PC-3 (cell line): ENCODE measurements at regions not wholly inside any gene's neighbourhood (a gene's known extent, or its start where the extent isn't known, plus 50 kb on each side); places are given as distances from the start of the nearest gene placed in this dataset.

Source experiments
- ATAC-seq: fragments of 200-7000 bp; cut with Tn5 transposase; 2 replicates; pipeline ENCODE4 v1.9.1; 2020; ENCODE audit warnings: mild to moderate bottlenecking, moderate library complexity
- BruUV-seq: library from RNA; stranded (reverse); fragments of 400-500 nt; replicated peaks from 2 replicates; lab custom pipeline; 2021; lab: Mats Ljungman, UMichigan
- CTCF ChIA-PET: fragments of 300-600 bp; sonication (Branson Sonifier 250); formaldehyde crosslinking; loops from one replicate; lab custom pipeline; 2022; ENCODE audit warnings: antibody characterized with exemption; lab: Charles Lee
- POLR2A ChIA-PET: fragments of 300-600 bp; sonication (Branson Sonifier 250); formaldehyde crosslinking; loops from one replicate; lab custom pipeline; 2022; ENCODE audit warnings: antibody characterized with exemption; ENCODE audit not compliant: unreplicated experiment; lab: Charles Lee
- DNase-seq: peaks from one replicate; pipeline ENCODE4 v3.0.0-alpha.2; 2015
- H2AFZ ChIP-seq: fragments of 300-600 bp; sonication (generic); 2 replicates; pipeline ENCODE4 v1.6.0; 2016; ENCODE audit warnings: antibody characterized with exemption, low read length
- H3F3A ChIP-seq: fragments of 300-600 bp; sonication (generic); one replicate; pipeline ENCODE4 v1.6.0; 2017; ENCODE audit warnings: antibody characterized with exemption, low read length, control low read depth, mild to moderate bottlenecking; ENCODE audit not compliant: unreplicated experiment
- H3K27ac ChIP-seq: fragments of 300-600 bp; sonication (generic); 2 replicates; pipeline ENCODE4 v1.5.1; 2016; ENCODE audit warnings: mild to moderate bottlenecking, low read length
- H3K27me3 ChIP-seq: fragments of 300-600 bp; sonication (generic); 2 replicates; pipeline ENCODE4 v1.6.1; 2016; ENCODE audit warnings: low read length, mixed read lengths
- H3K36me3 ChIP-seq: fragments of 300-600 bp; sonication (generic); 2 replicates; pipeline ENCODE4 v1.6.1; 2016; ENCODE audit warnings: low read depth, mixed run types, low read length, mixed read lengths
- H3K4me1 ChIP-seq: fragments of 300-600 bp; sonication (generic); 2 replicates; pipeline ENCODE4 v1.5.1; 2016; ENCODE audit warnings: low read length; ENCODE audit not compliant: insufficient read depth
- H3K4me2 ChIP-seq: fragments of 300-600 bp; sonication (generic); 2 replicates; pipeline ENCODE4 v1.6.0; 2016; ENCODE audit warnings: low read length
- H3K4me3 ChIP-seq: fragments of 300-600 bp; sonication (generic); 2 replicates; pipeline ENCODE4 v1.5.1; 2016; ENCODE audit warnings: mild to moderate bottlenecking, low read length, mixed read lengths
- H3K79me2 ChIP-seq: fragments of 300-600 bp; sonication (generic); 2 replicates; pipeline ENCODE4 v1.6.1; 2017; ENCODE audit warnings: low read length, mixed read lengths
- H3K9ac ChIP-seq: fragments of 300-600 bp; sonication (generic); 2 replicates; pipeline ENCODE4 v1.6.0; 2016; ENCODE audit warnings: mild to moderate bottlenecking, low read length
- H3K9me2 ChIP-seq: fragments of 300-600 bp; sonication (generic); replicated peaks from 2 replicates; pipeline ENCODE4 v1.6.1; 2016; ENCODE audit warnings: mixed run types, low read length, mixed read lengths
- H3K9me3 ChIP-seq: fragments of 300-600 bp; sonication (generic); 2 replicates; pipeline ENCODE4 v1.6.1; 2016; ENCODE audit warnings: low read length, mixed read lengths
- H4K20me1 ChIP-seq: fragments of 300-600 bp; sonication (generic); 2 replicates; pipeline ENCODE4 v1.6.1; 2016; ENCODE audit warnings: low read length, mixed read lengths
- EZH2 ChIP-seq: fragments of 300-600 bp; sonication (generic); IDR thresholded peaks from one replicate; pipeline ENCODE4 v1.6.1; 2017; ENCODE audit warnings: antibody characterized with exemption, mild to moderate bottlenecking, low read length; ENCODE audit not compliant: unreplicated experiment
- EZH2phosphoT487 ChIP-seq: fragments of 300-600 bp; sonication (generic); IDR thresholded peaks from 2 replicates; pipeline ENCODE4 v1.6.1; 2018; ENCODE audit warnings: mild to moderate bottlenecking, antibody characterized with exemption, low read length, borderline replicate concordance
- intact Hi-C: fragments of 100-400 bp; cut with micrococcal nuclease; formaldehyde crosslinking; loops from 2 replicates; pipeline ENCODE4 v1.9.0; 2023
- TF ChIP-seq, protein P1 (sequence below): fragments of 300-600 bp; sonication (generic); conservative IDR thresholded peaks from 2 replicates; pipeline ENCODE4 v1.5.1; 2017; ENCODE audit warnings: antibody characterized with exemption, low read depth, mild to moderate bottlenecking, low read length

- no peak overlapping the region for H3K27ac ChIP-seq
- H3K79me2 ChIP-seq, result no peaks in the 10 kb centered on the region
- no peaks in the 10 kb centered on the region for H3K4me1 ChIP-seq
- H3K4me2 ChIP-seq, result no peak overlapping the region
- no peaks in the 10 kb centered on the region for H3F3A ChIP-seq
- H3K4me3 ChIP-seq, result no peak overlapping the region
- ChIA-PET POLR2A (no interaction called here), CTCF (no interaction called here)
- no TSS peak for BruUV-seq
- TF ChIP-seq EZH2phosphoT487, result no peak
- TF ChIP-seq, protein P1, sequence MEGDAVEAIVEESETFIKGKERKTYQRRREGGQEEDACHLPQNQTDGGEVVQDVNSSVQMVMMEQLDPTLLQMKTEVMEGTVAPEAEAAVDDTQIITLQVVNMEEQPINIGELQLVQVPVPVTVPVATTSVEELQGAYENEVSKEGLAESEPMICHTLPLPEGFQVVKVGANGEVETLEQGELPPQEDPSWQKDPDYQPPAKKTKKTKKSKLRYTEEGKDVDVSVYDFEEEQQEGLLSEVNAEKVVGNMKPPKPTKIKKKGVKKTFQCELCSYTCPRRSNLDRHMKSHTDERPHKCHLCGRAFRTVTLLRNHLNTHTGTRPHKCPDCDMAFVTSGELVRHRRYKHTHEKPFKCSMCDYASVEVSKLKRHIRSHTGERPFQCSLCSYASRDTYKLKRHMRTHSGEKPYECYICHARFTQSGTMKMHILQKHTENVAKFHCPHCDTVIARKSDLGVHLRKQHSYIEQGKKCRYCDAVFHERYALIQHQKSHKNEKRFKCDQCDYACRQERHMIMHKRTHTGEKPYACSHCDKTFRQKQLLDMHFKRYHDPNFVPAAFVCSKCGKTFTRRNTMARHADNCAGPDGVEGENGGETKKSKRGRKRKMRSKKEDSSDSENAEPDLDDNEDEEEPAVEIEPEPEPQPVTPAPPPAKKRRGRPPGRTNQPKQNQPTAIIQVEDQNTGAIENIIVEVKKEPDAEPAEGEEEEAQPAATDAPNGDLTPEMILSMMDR, result no peak
- TF ChIP-seq EZH2, result no peak
- H3K9me2 ChIP-seq, result no peaks in the 10 kb centered on the region
- no peak overlapping the region for H3K9ac ChIP-seq
- DNase-seq (no peak), ATAC-seq (no peak)
- intact Hi-C loops, result no loop called here
- H3K27me3 ChIP-seq, result no peaks in the 10 kb centered on the region
- H3K9me3 ChIP-seq, result no peaks in the 10 kb centered on the region
- H4K20me1 ChIP-seq, result no peaks in the 10 kb centered on the region
- H3K36me3 ChIP-seq, result no peaks in the 10 kb centered on the region
- no peak overlapping the region for H2AFZ ChIP-seq
Measured at GRCh38 chr10:9814285-9814864, 1203.3 kb upstream of the CELF2 start.

DNA sequence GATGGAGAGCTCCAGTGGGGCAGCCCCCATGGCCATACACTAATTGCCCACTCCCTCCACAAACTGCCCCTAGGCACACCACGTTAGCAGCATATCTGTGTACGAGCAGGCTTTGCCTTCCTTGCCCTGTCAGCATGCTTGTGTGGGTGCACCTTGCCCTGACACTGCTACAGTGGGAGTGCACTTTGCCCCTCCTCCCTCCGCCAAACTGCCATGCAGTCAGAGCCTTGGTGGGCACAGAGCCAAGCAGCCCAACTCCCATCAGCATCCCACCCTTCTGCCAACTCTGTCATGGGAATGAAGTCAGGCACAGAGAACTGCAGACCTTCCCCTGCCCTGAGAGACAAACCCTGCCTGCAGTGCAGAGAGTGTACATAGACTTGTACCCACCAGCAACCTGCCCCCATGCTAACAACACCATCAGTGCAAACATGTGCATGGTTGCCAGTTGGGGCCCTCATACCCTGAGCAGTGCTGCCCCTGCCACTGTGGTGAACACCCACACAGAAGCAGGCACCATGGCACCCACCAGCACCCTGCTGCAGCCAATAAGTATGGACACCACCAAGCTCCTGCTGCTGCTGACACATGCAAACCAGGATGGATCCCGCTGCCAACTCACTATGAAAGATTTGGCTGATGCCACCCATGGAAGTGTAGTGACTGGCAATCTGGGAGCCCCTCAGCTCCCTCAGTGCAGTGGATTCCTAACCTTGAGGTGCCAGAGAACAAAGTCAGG, 1197.7 kb upstream of the CELF2 start:
- no peak for DNase-seq
- intact Hi-C loops, result no loop called here
- POLR2A ChIA-PET, result no interaction called here
- Histone ChIP-seq H3K9me2 (no peaks in the 10 kb centered on the region), H2AFZ (no peak overlapping the region), H4K20me1 (no peaks in the 10 kb centered on the region), H3K9me3 (no peaks in the 10 kb centered on the region), H3F3A (no peaks in the 10 kb centered on the region), H3K79me2 (no peaks in the 10 kb centered on the region), H3K4me3 (no peak overlapping the region), H3K9ac (no peak overlapping the region), H3K36me3 (no peaks in the 10 kb centered on the region), H3K4me2 (no peak overlapping the region), H3K27me3 (no peaks in the 10 kb centered on the region), H3K27ac (no peak overlapping the region), H3K4me1 (no peaks in the 10 kb centered on the region)
- TF ChIP-seq, protein P1, result no peak
- TF ChIP-seq EZH2 (no peak), EZH2phosphoT487 (no peak)
- no peak for ATAC-seq
- BruUV-seq, result no TSS peak
- CTCF ChIA-PET, result no interaction called here

GRCh38 chr10:9823268-9823930, 1194.3 kb upstream of the CELF2 start:
- ChIA-PET POLR2A (no interaction called here), CTCF (no interaction called here)
- no peaks in the 10 kb centered on the region for H3K79me2 ChIP-seq
- no TSS peak for BruUV-seq
- no peaks in the 10 kb centered on the region for H4K20me1 ChIP-seq
- TF ChIP-seq EZH2, result no peak
- TF ChIP-seq, protein P1, result no peak
- no peak for TF ChIP-seq EZH2phosphoT487
- no peak overlapping the region for H2AFZ ChIP-seq
- intact Hi-C loops, result no loop called here
- H3K27me3 ChIP-seq, result no peaks in the 10 kb centered on the region
- no peak for ATAC-seq
- DNase-seq, result no peak
- no peaks in the 10 kb centered on the region for H3K9me3 ChIP-seq
- no peak overlapping the region for H3K4me2 ChIP-seq
- no peak overlapping the region for H3K4me3 ChIP-seq
- no peaks in the 10 kb centered on the region for H3F3A ChIP-seq
- H3K9me2 ChIP-seq, result no peaks in the 10 kb centered on the region
- H3K9ac ChIP-seq, result no peak overlapping the region
- no peaks in the 10 kb centered on the region for H3K4me1 ChIP-seq
- no peak overlapping the region for H3K27ac ChIP-seq
- H3K36me3 ChIP-seq, result no peaks in the 10 kb centered on the region
